ENCODE measurements at regions not wholly inside any gene's neighbourhood (a gene's known extent, or its start where the extent isn't known, plus 50 kb on each side); places are given as distances from the start of the nearest gene placed in this dataset.

GRCh38 chr14:30084811-30085210 lies 157.2 kb upstream of the PRKD1 start:
- DNase-seq (no peak), ATAC-seq (no peak)
- intact Hi-C loops (cut with micrococcal nuclease) = no loop called here
- Mint-ChIP-seq H3K36me3 (ENCODE audit: low read depth) (no peaks in the 10 kb centered on the region), H3K27me3 (no peaks in the 10 kb centered on the region), H3K4me1 (ENCODE audit: low read depth) (no peaks in the 10 kb centered on the region), H3K27ac (no peak overlapping the region), H3K9me3 (peaks cover 12% of the 10 kb centered on the region), H3K4me3 (no peak overlapping the region)
- ChIA-PET CTCF (no interaction called here), POLR2A (no interaction called here)
- TF ChIP-seq, protein P1, sequence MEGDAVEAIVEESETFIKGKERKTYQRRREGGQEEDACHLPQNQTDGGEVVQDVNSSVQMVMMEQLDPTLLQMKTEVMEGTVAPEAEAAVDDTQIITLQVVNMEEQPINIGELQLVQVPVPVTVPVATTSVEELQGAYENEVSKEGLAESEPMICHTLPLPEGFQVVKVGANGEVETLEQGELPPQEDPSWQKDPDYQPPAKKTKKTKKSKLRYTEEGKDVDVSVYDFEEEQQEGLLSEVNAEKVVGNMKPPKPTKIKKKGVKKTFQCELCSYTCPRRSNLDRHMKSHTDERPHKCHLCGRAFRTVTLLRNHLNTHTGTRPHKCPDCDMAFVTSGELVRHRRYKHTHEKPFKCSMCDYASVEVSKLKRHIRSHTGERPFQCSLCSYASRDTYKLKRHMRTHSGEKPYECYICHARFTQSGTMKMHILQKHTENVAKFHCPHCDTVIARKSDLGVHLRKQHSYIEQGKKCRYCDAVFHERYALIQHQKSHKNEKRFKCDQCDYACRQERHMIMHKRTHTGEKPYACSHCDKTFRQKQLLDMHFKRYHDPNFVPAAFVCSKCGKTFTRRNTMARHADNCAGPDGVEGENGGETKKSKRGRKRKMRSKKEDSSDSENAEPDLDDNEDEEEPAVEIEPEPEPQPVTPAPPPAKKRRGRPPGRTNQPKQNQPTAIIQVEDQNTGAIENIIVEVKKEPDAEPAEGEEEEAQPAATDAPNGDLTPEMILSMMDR (IDR thresholded peaks at IDR 0.05) = no peak

DNA sequence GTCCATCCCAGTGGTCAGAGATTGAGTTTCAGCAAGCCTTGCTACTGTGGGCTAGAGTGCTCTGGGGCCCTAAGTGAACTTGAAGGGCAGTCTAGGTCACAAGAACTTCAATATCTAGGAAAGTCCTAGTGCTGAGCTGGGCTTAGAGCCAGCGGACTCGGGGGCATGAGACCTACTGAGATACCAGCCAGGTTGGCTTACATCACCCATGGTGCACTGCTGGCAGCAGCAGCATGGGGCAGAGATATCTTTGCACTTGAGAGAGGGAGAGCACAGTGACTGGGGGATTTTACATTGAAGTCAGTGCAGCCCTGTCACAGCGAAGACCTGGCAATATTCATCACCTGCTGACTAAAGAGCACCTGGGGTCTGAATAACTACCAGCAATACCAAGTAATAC lies 158.3 kb upstream of the PRKD1 start:
- H3K4me1 Mint-ChIP-seq (ENCODE audit: low read depth) = no peaks in the 10 kb centered on the region
- H3K4me3 Mint-ChIP-seq = no peak overlapping the region
- ATAC-seq (no peak), DNase-seq (no peak)
- no peak overlapping the region for H3K27ac Mint-ChIP-seq
- CTCF ChIA-PET = no interaction called here
- H3K36me3 Mint-ChIP-seq (ENCODE audit: low read depth) = no peaks in the 10 kb centered on the region
- H3K27me3 Mint-ChIP-seq = no peaks in the 10 kb centered on the region
- TF ChIP-seq, protein P1 (IDR thresholded peaks at IDR 0.05) = no peak
- H3K9me3 Mint-ChIP-seq = peaks cover 17% of the 10 kb centered on the region
- intact Hi-C loops (cut with micrococcal nuclease) = no loop called here
- POLR2A ChIA-PET = no interaction called here

GRCh38 chr14:30088620-30089019 lies 161.0 kb upstream of the PRKD1 start:
- ATAC-seq (no peak), DNase-seq (no peak)
- no peaks in the 10 kb centered on the region for H3K36me3 Mint-ChIP-seq (ENCODE audit: low read depth)
- no peaks in the 10 kb centered on the region for H3K4me1 Mint-ChIP-seq (ENCODE audit: low read depth)
- H3K27ac Mint-ChIP-seq = no peak overlapping the region
- ChIA-PET POLR2A (no interaction called here), CTCF (no interaction called here)
- TF ChIP-seq, protein P1 (IDR thresholded peaks at IDR 0.05) = no peak
- no peaks in the 10 kb centered on the region for H3K27me3 Mint-ChIP-seq
- intact Hi-C loops (cut with micrococcal nuclease) = no loop called here
- H3K9me3 Mint-ChIP-seq = peaks cover 27% of the 10 kb centered on the region
- no peak overlapping the region for H3K4me3 Mint-ChIP-seq

- H3K4me3 Mint-ChIP-seq = no peak overlapping the region
- POLR2A ChIA-PET = no interaction called here
- CTCF ChIA-PET = no interaction called here
These were observed 181.5 kb upstream of the PRKD1 start for GRCh38 chr14:30108975-30109700.

DNA sequence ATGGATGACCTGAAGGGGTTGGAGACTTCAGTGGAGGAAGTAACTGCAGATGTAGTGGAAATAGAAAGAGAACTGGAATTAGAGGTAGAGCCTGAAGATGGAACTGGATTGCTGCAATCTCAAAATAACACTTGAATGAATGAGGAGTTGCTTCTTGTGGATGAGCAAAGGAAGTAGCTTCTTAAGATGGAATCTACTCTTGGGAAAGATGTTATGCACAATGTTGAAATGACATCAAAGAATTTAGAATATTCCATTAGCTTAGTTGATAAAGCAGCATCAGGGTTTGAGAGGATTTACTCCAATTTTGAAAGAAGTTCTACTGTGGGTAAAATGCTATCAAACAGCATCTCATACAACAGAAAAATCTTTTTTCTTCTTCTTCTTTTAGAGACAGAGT lies 186.4 kb upstream of the PRKD1 start:
- ChIA-PET POLR2A (no interaction called here), CTCF (no interaction called here)
- Mint-ChIP-seq H3K36me3 (ENCODE audit: low read depth) (no peaks in the 10 kb centered on the region), H3K4me3 (no peak overlapping the region), H3K27me3 (no peaks in the 10 kb centered on the region), H3K27ac (no peak overlapping the region), H3K4me1 (ENCODE audit: low read depth) (no peaks in the 10 kb centered on the region), H3K9me3 (no peaks in the 10 kb centered on the region)
- no peak for DNase-seq
- intact Hi-C loops (cut with micrococcal nuclease) = no loop called here
- TF ChIP-seq, protein P1 (IDR thresholded peaks at IDR 0.05) = no peak
- ATAC-seq = no peak

More at GRCh38 chr14:30108975-30109700, 181.5 kb upstream of the PRKD1 start:
- Mint-ChIP-seq H3K36me3 (ENCODE audit: low read depth) (no peaks in the 10 kb centered on the region), H3K4me1 (ENCODE audit: low read depth) (no peaks in the 10 kb centered on the region), H3K27ac (no peak overlapping the region), H3K9me3 (peaks cover 1% of the 10 kb centered on the region), H3K27me3 (no peaks in the 10 kb centered on the region)
- DNase-seq (no peak), ATAC-seq (no peak)
- intact Hi-C loops (cut with micrococcal nuclease) = no loop called here
- TF ChIP-seq, protein P1 (IDR thresholded peaks at IDR 0.05) = no peak

Measured in activated CD8-positive, alpha-beta T cell treated with anti-CD3 and anti-CD28 coated beads for 36 hours (primary cell).